ENCODE measurements at regions not wholly inside any gene's neighbourhood (a gene's known extent, or its start where the extent isn't known, plus 50 kb on each side); places are given as distances from the start of the nearest gene placed in this dataset.
A peak's percentile ranks its signal among the peaks of the same experiment; 100 is the strongest.
"Not testable (repeated sequence)": the region's sequence is repeated elsewhere in the genome, so short reads cannot be mapped to it uniquely, and the experiment has no call there.

DNA sequence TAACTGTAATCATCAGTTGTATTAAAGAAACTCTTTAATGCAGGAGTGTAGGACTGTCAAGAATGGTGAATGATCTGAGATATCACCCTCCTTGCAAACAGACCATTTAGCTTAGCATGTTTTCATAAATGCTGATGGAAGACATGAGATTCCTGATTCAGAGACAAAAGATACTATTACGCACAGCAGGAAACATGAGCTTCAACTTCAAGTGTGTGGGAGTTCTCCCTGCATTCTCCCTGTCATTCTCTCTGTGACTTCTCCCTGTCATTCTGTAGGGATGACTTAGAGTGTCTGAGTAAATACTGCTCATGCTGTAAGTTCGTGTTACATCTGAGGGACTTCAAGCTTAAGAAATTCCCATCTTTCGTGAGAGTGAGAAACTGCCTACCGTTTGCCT lies 866.0 kb upstream of the PRKX start:
- no peak for DNase-seq (ENCODE audit: low read depth, low spot score)

DNA sequence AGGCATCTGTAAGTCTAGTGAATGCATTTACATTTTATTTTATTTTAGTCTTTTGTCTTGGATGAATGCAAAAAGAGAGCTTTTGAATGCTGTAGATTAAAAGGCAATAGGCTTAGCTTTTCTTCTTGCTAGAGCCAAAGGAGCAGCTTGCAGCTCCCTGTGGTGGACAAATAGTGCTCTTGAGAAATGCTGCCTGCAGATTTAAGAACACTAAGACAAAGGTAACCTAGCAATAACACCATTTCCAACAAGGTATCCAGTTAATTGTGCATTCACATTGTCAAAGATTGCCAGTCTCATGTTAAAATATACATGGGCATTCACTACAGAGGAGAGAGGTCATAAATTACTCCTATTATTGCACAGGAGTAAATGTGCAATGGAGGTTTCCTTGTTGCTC lies 859.2 kb upstream of the PRKX start:
- DNase-seq (ENCODE audit: low read depth, low spot score), result no peak

DNA sequence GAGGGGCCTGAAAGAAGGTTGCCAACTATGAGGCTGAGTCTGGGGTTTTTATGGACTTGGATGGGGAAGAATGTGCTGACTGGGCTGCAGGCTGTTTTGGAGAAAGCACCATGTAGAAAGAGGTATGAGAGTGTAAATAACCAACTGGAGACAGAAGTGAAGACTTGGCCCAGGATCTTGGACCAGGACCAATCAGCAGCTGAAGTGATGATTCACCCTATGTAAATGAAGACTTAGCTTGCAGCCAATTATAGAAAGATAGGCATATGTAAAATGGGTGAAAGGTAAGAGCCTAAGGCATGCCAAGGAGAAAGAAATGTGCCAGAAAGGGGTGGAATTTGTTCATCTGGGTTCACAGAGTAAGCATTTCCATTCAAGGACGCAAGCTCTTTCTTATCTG lies 856.7 kb upstream of the PRKX start:
- peak; percentile 2 for DNase-seq (ENCODE audit: low read depth, low spot score)

DNA sequence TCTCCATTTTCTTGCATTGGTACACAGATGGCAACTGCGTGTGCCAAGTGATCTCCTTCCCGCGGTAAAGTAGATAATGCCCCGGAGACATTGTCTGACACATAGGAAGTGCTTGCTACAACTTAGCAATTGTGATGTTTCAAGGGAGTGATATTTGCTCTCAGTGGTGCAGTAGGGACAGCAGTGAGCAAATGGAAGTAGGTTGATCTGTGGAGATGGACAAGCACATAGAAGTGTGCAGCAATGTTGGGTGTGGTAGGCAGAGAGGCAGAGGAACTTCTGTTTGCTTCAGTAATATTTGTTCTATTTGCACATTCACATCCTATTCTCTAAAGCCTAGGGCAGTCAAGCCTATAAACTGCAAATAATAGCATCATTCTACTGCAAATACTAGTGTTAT lies 846.7 kb upstream of the PRKX start:
- no peak for DNase-seq (ENCODE audit: low read depth, low spot score)

DNA sequence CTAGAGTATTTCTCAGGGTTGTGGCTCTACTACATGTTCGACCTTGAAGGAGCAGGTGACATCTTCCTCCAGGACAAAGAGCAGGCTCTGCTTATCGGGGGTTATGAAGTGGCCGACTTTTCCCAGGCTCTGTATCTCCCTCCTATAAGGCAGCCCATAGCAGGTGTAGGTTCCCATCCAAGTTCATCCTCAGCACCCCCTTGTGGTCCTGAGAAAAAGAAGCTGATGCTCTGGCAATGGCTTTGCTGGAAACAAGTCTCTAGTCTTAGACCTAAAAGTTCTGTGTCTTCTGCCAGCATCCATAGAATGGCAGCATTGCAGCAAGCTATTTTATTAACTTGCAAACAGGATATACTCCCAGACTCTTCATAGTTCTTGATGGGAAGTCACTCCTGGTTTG lies 836.6 kb upstream of the PRKX start:
- DNase-seq (ENCODE audit: low read depth, low spot score), result peak; percentile 17

DNA sequence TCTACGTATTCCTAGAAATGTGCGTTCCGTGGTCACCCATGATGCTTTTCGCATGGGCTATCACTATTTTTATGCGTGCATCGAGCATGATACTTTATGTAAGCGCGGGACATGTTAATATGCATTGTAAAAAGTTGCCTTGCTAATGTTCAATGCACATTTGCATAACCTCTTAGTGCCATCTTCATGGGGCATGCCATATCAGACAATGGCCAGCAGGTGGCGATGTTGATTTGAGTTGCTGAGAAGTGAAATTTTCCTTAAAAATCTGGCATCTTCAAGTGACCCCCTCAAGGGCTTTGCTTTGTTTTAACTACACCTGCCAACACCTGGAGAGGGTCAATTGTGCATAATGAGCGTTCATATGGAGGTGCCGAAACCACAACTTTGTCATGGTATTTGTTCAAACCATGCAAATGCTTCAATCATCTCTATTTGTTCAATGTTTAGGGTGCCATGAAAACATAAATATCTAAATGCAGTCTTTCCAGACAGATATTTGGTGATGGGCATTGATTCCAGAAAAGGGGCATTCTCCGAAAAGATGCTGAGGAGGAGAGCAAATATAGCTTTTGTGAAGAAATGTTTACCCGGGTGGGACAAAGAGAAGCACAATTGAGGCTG lies 833.9 kb upstream of the PRKX start:
- peak; percentile 47 for DNase-seq (ENCODE audit: low read depth, low spot score)

DNA sequence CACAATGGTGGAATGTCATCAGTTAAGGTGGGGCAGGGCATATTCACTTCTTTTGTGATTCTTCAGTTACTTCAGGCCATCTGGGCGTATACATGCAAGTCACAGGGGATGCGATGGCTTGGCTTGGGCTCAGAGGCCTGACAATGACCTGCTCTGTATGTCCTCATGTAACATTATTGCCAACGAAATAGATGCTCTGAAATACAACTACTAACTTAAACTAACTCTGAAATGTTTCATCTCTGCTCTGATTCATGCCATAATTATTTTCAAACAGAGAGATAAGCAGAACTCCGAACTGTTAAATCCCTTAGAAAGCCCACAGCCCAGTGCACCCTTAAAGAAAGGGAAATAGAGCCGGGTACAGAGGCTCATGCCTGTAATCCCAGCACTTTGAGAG lies 832.7 kb upstream of the PRKX start:
- not testable (repeated sequence) for DNase-seq (ENCODE audit: low read depth, low spot score)

DNA sequence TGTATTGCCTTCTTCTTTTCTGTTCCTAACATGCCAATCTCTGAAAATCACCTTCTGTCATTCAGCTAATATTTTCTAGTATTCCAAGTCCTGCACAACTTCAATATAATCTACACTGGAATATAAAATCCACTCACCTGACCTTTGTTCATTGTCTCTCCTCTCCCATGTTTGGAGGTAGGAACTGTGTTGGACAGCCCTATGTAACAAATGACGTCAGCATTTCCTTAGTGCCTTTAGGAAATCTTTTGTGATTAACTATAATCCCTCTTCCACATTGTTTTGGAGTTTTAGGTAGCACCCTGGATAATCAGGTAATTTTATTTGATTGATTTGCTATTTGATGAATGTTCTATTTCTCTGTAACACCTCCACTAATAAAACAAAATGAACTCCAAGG lies 814.8 kb upstream of the PRKX start:
- no peak for DNase-seq (ENCODE audit: low read depth, low spot score)

DNA sequence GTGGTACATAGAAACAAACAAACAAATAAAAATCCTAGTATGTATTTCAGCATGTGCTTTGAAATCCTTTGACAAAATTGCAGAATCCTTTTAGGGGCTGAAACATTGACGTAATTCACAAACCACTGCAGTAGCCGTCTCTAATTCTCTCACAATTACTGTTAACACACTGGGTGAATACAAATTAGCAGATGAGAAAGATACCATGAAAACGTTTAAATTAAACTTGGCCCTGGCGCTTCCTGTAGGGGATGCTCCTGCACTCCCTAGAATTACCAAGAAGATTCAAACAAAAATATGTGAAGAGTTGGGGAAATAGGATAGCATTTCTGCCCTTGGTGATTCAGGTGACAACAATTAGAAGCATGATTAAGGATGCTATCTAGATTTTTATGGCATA lies 772.5 kb upstream of the PRKX start:
- DNase-seq (ENCODE audit: low read depth, low spot score), result no peak

DNA sequence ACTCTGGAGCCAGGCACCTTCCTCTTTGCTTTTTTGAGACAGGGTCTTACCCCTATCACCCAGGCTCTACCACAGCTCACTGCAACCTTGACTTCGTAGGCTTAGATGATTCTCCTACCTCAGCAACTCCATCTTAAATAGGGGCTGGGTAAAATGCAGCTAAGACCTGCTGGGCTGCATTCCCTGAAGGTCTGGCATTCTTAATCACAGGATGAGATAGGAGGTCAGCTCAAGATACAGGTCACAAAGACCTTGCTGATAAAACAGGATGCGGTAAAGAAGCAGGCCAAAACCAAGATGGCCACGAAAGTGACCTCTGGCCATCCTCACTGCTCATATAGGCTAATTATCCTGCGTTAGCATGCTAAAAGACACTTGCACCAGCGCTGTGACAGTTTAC lies 770.8 kb upstream of the PRKX start:
- DNase-seq (ENCODE audit: low read depth, low spot score), result peak; percentile 81

DNA sequence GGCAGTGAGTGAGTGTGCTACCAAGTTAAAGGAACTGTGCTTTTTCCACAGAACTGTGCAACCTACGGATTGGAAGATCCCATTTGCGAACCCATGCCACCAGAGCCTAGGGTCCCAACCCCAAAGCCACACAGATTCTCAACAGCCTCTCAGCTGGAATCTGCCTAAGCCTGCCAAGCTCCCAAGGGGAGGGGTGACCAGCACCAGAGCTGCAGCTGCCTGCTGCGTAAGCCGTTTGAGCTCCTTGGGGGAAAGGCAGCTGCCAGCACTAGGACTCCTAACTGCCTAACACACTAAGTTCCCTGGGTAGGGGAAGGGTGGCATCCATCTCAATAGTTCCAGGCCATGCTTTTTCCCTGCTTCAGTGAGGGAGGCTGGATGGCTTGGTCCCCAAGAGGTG lies 738.1 kb upstream of the PRKX start:
- no peak for DNase-seq (ENCODE audit: low read depth, low spot score)

DNA sequence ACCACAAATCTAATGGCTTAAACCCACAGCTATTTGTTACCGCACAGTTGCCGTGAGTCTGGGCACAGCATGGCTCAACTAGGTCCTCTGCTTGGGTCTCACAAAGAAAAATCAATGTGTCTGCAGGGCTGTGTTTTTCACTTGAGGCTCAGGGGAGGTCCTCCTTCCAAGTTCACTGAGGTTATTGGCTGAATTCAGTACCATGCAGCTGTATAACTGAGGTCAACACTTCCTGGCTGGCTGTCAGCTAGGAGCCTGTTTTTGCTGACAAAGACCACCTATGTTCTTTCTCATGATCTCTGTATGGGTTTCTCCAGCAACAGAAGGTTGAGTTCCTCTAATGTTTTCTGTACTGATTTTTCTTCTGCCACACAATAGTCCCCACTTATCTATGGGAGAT lies 736.7 kb upstream of the PRKX start:
- no peak for DNase-seq (ENCODE audit: low read depth, low spot score)

DNA sequence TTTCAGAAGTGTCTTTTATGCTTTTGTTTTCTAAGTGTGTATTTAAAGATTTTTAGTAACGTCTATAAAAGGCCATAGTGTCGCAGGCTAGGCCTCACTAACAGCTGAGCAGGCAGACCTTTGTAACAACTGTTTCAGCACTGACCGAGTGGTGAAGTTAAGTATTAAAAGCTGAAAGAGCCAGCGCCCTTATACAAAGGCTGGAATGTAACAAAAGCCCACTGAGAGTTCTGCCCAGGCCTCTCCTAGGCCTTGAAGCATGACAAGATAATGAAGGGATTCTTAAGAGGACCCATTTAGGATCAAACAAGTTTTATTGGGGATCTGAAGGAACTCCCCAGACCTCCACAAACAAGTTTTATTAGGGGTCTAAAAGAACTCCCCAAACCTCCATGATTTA lies 722.5 kb upstream of the PRKX start:
- DNase-seq (ENCODE audit: low read depth, low spot score), result peak; percentile 8

DNA sequence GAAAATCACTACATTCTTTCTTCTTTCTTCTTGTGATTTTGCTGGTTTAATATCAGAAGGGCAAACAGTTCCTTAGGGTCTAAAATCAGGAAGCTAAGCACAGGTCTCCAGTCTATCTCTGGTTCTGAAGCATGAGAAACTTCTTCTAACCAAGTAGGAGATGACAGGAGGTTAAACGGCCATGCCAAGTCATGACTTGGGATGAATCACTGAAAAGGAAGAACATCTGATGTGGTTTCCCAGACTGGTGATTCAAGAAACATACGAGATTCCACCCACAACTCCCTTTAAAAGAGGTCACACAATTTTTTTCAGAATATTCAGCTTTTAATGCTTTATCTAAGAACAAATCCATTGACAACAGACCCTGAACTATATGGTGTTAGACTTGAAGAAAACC lies 684.0 kb upstream of the PRKX start:
- no peak for DNase-seq (ENCODE audit: low read depth, low spot score)

DNA sequence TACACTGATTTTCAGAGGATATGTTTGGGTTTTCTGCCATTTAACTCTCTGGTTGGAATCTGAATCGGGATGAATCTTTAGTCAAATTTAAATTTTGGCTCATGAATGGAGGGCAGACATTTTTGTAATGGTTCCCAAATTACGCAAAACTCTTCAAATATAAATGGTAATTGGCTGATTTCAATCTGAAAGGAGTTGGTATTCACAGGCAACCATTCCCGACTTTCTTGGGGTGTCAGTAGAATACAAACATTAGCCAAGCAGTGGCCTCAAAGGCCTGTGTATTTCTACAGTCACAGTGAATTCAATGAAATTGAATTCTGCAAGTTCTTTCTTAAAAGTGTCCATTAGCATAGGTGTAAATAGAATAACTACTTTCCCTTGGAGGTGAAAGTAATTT lies 668.8 kb upstream of the PRKX start:
- DNase-seq (ENCODE audit: low read depth, low spot score), result no peak

DNA sequence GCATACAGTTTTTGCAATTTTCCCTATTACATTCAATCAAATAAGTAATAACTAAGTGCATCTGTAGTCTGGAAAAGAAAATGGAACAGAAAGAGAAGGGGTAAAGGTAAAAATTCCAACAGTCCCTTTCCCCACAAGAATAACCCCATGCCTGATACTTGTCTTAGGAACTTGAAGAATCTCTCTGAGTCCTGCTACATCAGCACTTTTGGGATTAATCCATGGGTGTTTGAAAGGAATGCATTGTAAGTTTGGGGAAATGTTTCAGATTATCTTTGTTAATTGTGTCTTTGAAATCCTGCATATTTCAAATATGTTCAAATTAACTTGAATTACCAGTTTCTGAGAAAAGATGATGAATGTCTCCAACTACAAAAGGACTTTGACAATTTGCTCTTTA lies 667.3 kb upstream of the PRKX start:
- DNase-seq (ENCODE audit: low read depth, low spot score), result no peak

DNA sequence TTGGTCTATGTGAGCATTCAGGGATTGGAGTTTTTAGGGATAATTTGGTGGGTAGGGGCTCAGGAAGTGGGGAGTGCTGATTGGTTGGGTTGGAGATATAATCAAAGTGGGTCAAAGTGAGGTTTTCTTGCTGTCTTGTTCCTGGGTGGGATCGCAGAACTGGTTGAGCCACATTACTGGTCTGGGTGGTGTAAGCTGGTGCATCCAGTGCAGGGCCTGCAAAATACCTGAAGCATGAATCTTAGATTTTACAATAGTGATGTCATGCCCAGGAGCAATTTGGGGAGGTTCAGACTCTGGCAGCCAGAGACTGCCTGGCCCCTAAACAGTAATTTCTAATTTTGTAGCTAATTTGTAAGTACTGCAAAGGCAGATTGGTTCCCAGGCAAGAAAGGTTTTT lies 665.6 kb upstream of the PRKX start:
- peak; percentile 73 for DNase-seq (ENCODE audit: low read depth, low spot score)

DNA sequence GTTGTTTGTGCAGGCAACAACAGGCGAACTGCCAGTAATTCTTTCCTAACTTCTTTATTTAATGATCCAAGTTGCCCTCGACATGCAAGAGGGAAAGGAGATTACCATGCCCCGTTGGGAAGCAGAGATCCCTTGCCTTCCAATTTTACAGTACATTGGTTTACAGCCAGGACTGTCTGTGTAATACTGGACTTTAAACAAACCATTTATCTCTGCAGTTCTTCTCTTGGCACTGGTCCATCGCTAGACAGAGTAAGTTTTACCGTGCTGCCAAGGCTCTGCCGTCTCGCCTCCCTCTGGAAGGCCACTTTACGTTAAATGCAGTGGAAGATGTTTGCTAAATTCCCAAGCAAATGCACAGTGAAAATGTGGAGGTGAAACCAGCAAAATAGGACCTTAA lies 660.3 kb upstream of the PRKX start:
- no peak for DNase-seq (ENCODE audit: low read depth, low spot score)

DNA sequence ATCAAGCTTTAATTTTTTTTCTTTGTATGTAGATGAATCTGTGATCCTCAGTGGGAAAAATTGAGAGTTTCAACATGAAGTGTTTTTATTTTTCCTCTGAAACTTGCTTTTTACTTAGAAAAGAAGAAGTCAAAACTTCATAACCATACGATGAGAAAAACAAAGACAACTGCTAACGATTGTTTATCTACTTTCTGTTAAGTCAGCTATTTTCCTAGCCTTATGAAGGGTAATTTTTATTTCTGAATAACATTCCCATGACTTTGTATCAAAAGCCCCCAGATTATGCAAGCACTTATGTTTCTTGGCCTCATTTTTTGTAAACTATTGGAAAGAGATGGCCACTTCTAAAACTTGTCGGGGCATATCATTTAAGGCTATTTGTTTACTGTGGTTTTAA lies 645.1 kb upstream of the PRKX start:
- no peak for DNase-seq (ENCODE audit: low read depth, low spot score)

DNA sequence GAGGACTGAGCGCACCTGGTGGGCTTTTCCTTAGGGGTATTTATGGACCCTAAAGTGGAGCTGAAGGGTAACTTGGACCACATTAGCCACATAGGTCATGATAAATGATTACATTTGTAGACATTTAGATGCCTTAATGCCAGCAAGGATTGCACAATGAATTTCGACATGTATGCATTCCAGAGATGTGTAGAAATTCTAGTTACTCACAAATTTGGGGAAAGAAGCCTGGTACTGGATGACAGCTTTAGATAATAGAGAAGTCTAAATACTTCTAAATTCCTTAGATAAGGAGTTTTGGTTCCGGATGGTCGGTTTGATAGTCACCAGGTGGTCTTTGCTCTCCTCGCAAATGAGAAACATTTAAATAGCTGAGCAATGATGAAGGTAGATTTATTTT lies 609.5 kb upstream of the PRKX start:
- DNase-seq (ENCODE audit: low read depth, low spot score), result no peak

DNA sequence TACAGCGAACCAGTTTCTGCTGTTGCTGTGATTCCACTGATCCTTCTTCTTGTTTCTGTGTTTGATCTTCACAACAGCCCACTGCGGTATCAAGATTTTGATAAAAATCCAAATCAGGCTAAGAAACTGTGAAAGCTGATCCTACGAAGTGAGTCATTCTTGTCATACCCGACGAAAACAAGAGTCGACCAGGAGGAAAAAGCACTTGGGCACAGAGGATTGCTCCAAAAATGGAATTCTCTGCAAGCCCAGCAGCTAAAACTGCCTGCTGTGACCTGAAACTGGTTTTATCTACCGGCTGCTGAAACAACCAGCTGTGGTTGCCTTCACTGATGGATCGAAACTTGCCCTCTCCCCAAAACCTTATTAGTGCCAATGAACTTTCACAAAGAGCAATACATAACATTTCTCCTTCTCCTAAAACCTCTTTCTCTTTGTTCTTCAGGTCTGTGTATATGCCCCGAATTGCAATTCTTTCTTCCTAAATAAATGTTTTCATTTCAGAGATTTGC lies 607.0 kb upstream of the PRKX start:
- peak; percentile 22 for DNase-seq (ENCODE audit: low read depth, low spot score)

DNA sequence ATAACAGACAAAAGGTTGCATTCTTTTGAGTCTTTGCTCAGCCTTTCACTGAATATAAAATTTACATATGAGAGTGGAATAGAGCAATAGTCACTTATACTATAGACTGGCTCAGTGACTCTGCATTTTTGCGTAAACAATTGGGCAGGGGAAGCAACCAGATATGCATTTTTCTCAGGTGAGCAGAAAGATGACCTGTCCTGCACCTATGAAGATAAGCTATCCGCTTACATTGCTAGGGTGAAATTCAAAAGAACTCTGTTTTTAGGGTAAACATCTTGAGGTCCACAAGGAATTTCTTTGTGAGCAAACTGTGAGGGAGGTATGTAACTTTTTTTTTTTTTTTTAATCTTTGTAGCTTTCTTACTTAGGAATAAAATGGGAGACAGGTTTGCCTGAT lies 602.4 kb upstream of the PRKX start:
- peak; percentile 4 for DNase-seq (ENCODE audit: low read depth, low spot score)

DNA sequence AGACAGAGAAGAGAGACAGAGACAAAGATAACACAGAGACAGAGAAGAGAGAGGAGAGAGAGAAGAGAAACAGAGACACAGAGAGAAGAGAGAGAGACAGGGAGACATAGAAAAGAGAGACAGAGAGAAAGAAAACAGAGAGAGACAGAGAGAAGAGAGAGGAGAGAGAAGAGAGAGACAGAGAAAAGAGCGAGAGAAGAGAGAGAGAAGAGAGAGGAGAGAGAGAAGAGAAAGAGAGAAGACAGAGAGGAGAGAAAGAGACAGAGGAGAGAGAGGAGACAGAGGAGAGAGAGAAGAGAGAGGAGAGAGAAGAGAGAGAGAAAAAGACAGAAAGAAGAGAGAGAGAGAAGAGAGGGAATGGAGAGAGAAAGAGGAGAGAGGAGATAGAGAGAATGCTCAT lies 601.1 kb upstream of the PRKX start:
- DNase-seq (ENCODE audit: low read depth, low spot score), result no peak

DNA sequence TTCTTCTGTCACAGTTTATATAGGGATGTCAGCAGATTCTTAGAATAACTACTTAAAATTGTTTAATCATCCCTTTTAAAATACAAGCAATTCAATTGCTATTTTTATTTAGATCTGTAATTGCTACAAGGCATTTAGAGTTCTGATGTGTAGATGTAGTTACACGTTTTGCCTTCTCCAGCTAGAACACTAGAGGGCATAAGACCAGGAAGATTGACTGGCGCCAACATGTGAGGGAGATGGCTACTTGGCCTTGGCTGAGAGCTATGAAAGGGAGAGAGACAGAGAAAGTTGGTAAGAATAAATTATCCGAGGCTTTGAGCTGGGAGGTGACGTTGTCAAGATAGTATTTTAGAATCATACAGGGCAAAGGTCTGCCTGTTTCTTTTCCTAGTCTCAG lies 563.7 kb upstream of the PRKX start:
- no peak for DNase-seq (ENCODE audit: low read depth, low spot score)
